Adrenal gland (tissue), 9 donors: ENCODE measurements at regions not wholly inside any gene's neighbourhood (a gene's known extent, or its start where the extent isn't known, plus 50 kb on each side); places are given as distances from the start of the nearest gene placed in this dataset.
"Not testable (repeated sequence)": the region's sequence is repeated elsewhere in the genome, so short reads cannot be mapped to it uniquely, and the experiment has no call there.

ENCODE experiments used
- DNase-seq, 7 donors: peaks; one replicate each; pipeline ENCODE4 v3.0.0-alpha.2; 2019 to 2020
- H3K27ac ChIP-seq, 5 donors: fragments of 200-600 bp; sonication (generic) in 4 of 5; 1 replicate in 3 of 5; 2 replicates in 2 of 5; pipeline versions ENCODE4 v1.5.1 to v1.8.0; 2016 to 2020; ENCODE audit warnings: mild to moderate bottlenecking in 1 of 5
- H3K27me3 ChIP-seq: fragments of 200-600 bp; 2 replicates; pipeline ENCODE4 v1.8.0; 2021
- H3K36me3 ChIP-seq, 2 donors: fragments of 200-600 bp; replicated peaks in 1 of 2; 1 replicate in 1 of 2; 2 replicates in 1 of 2; pipeline versions ENCODE4 v1.5.1 to v1.8.0; 2018 to 2022
- H3K4me1 ChIP-seq, 2 donors: fragments of 200-600 bp; replicated peaks in 1 of 2; 1 replicate in 1 of 2; 2 replicates in 1 of 2; pipeline versions ENCODE4 v1.5.1 to v1.8.0; 2018 to 2021
- H3K4me3 ChIP-seq, 4 donors: fragments of 200-600 bp; sonication (generic) in 3 of 4; one replicate each; pipeline ENCODE4 v1.5.1; 2016 to 2018
- H3K9me3 ChIP-seq, 3 donors: fragments of 200-600 bp; sonication (generic) in 1 of 3; replicated peaks in 1 of 3; 1 replicate in 2 of 3; 2 replicates in 1 of 3; pipeline versions ENCODE4 v1.5.1 to v1.8.0; 2016 to 2021
- CTCF ChIP-seq, 6 experiments: fragments of 450-650 bp in 4 of 6; fragments of 200-600 bp in 2 of 6; sonication (generic) in 1 of 6; IDR thresholded peaks; 1 replicate in 5 of 6; 2 replicates in 1 of 6; pipeline versions ENCODE4 v1.5.1 to v1.8.0; 2016 to 2021; ENCODE audit warnings: antibody characterized with exemption in 6 of 6, mild to moderate bottlenecking in 2 of 6, moderate library complexity in 1 of 6
- POLR2A ChIP-seq, 2 donors: fragments of 450-650 bp; IDR thresholded peaks; one replicate each; pipeline ENCODE4 v1.6.1; 2017; ENCODE audit warnings: antibody characterized with exemption in 2 of 2, mild to moderate bottlenecking in 2 of 2, moderate library complexity in 1 of 2
- WGBS, 4 donors: extraction: QIAGEN DNeasy Blood & Tissue Kit in 2 of 4; methylation state at CpG; one replicate each; pipeline versions ENCODE4 v1.1.5 to v1.1.7; 2013 to 2017; 5-methylcytosine and 5-hydroxymethylcytosine counted together
- intact Hi-C, 2 donors: fragments of 100-400 bp; cut with DNase I; formaldehyde crosslinking; loops; one replicate each; pipeline versions ENCODE4 v1.14.1 to v1.15.0; 2022 to 2023
- donor health status: healthy with polysubstance abuse.
- donor health status: Bipolar disorder and iron deficiency.
- donor health status: DM: yes; HTN: yes; CAD: no.
- donor health status: DM: no; HTN: no; CAD: no.
- donor health status: DM: no; HTN: no; CAD: no.

- no peak overlapping the region for H3K4me3 ChIP-seq
- 72 to 82% (median 76%) methylated on average over 10 of the region's 10 CpGs for WGBS, 4 donors
- H3K9me3 ChIP-seq = no peaks in the 10 kb centered on the region
- H3K4me1 ChIP-seq = no peaks in the 10 kb centered on the region
- intact Hi-C loops = no loop called here
- H3K27me3 ChIP-seq = no peaks in the 10 kb centered on the region
- TF ChIP-seq CTCF (IDR thresholded peaks at IDR 0.05) = no peak
- no peak for TF ChIP-seq POLR2A (IDR thresholded peaks at IDR 0.05)
- DNase-seq = no peak
- no peak overlapping the region for H3K27ac ChIP-seq
- no peaks in the 10 kb centered on the region for H3K36me3 ChIP-seq
Measured at GRCh38 chr17:14581186-14581830, 280.4 kb downstream of the HS3ST3B1 start.

GRCh38 chr17:14580499-14580898, 279.6 kb downstream of the HS3ST3B1 start:
- Histone ChIP-seq H3K4me3 (no peak overlapping the region), H3K27me3 (no peaks in the 10 kb centered on the region), H3K9me3 (no peaks in the 10 kb centered on the region), H3K36me3 (no peaks in the 10 kb centered on the region), H3K27ac (no peak overlapping the region), H3K4me1 (no peaks in the 10 kb centered on the region)
- DNase-seq = no peak
- WGBS, 4 donors = 57 to 80% (median 62%) methylated on average over 5 of the region's 5 CpGs
- intact Hi-C loops = no loop called here
- TF ChIP-seq POLR2A (IDR thresholded peaks at IDR 0.05) (no peak), CTCF (IDR thresholded peaks at IDR 0.05) (no peak)

- H3K4me3 ChIP-seq = no peak overlapping the region
- no peaks in the 10 kb centered on the region for H3K36me3 ChIP-seq
- H3K27me3 ChIP-seq = no peaks in the 10 kb centered on the region
- DNase-seq = no peak
- no peak overlapping the region for H3K27ac ChIP-seq
- H3K4me1 ChIP-seq = no peaks in the 10 kb centered on the region
- TF ChIP-seq CTCF (IDR thresholded peaks at IDR 0.05) (no peak), POLR2A (IDR thresholded peaks at IDR 0.05) (no peak)
- intact Hi-C loops = no loop called here
- 33 to 53% (median 49%) methylated on average over 3 of the region's 3 CpGs for WGBS, 4 donors
- H3K9me3 ChIP-seq = no peaks in the 10 kb centered on the region
Measured at GRCh38 chr17:14579716-14580115, 278.8 kb downstream of the HS3ST3B1 start.

- H3K36me3 ChIP-seq = no peaks in the 10 kb centered on the region
- 42 to 66% (median 47%) methylated on average over 7 to 8 of the region's 8 CpGs for WGBS, 4 donors
- no peaks in the 10 kb centered on the region for H3K4me1 ChIP-seq
- H3K27me3 ChIP-seq = no peaks in the 10 kb centered on the region
- DNase-seq = no peak
- intact Hi-C loops = no loop called here
- TF ChIP-seq CTCF (IDR thresholded peaks at IDR 0.05) (no peak), POLR2A (IDR thresholded peaks at IDR 0.05) (no peak)
- no peak overlapping the region for H3K4me3 ChIP-seq
- no peak overlapping the region for H3K27ac ChIP-seq
- H3K9me3 ChIP-seq = no peaks in the 10 kb centered on the region
Measured at GRCh38 chr17:14575471-14575953, 274.6 kb downstream of the HS3ST3B1 start.

- WGBS, 4 donors = 87 to 94% (median 92%) methylated on average over 8 of the region's 8 CpGs
- H3K4me3 ChIP-seq, intact Hi-C loops, H3K27ac ChIP-seq, H3K4me1 ChIP-seq, H3K27me3 ChIP-seq, H3K9me3 ChIP-seq, H3K36me3 ChIP-seq, DNase-seq: not testable (repeated sequence)
Measured at GRCh38 chr17:14560325-14560724, 259.4 kb downstream of the HS3ST3B1 start.
